22Rv1 (cell line): ENCODE measurements at regions not wholly inside any gene's neighbourhood (a gene's known extent, or its start where the extent isn't known, plus 50 kb on each side); places are given as distances from the start of the nearest gene placed in this dataset.

ENCODE experiments used
- ZFX ChIP-seq: fragments of 450-650 bp; IDR thresholded peaks from 2 replicates; pipeline ENCODE4 v1.6.1; 2017; ENCODE audit warnings: antibody characterized with exemption, borderline replicate concordance
- TF ChIP-seq, protein P1 (sequence below): fragments of 450-650 bp; IDR thresholded peaks from 2 replicates; pipeline ENCODE4 v1.5.1; 2017; ENCODE audit warnings: mild to moderate bottlenecking

DNA sequence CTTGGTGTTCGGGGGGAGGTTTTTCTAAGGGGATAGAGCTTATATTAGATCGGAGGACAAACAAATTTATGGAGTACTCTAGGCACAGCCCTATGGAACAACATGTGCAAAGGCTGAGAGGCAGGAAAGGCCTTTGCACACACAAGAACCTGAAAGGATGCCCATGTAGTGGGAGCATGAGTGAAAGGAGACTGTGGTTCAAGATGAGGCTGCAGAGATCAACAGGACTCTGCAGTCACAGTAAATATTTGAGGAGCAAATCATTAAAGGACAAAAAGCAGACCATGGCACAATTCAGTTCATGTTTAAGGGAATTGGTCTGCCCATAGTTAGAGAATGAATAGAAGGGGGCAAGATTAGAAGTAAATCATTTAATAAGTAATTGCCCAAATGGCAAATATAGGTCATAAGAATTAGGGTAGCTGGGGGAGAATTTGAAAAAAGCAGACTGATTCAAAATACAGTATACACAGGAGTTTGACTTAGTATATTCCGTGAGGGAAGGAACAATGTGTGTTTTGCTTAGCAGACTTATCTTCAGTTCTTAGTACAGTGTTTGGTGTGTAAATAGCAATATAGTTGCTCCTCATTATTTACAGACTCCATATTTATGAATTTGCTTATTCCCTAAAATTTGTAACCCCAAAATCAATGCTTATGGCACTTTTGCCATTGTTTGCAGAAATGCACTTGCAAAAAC lies 268.1 kb downstream of the SEC16B start:
- TF ChIP-seq, protein P1, sequence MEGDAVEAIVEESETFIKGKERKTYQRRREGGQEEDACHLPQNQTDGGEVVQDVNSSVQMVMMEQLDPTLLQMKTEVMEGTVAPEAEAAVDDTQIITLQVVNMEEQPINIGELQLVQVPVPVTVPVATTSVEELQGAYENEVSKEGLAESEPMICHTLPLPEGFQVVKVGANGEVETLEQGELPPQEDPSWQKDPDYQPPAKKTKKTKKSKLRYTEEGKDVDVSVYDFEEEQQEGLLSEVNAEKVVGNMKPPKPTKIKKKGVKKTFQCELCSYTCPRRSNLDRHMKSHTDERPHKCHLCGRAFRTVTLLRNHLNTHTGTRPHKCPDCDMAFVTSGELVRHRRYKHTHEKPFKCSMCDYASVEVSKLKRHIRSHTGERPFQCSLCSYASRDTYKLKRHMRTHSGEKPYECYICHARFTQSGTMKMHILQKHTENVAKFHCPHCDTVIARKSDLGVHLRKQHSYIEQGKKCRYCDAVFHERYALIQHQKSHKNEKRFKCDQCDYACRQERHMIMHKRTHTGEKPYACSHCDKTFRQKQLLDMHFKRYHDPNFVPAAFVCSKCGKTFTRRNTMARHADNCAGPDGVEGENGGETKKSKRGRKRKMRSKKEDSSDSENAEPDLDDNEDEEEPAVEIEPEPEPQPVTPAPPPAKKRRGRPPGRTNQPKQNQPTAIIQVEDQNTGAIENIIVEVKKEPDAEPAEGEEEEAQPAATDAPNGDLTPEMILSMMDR = no peak
- no peak for TF ChIP-seq ZFX
